HPDE6-E6E7 (cell line): ENCODE measurements at regions not wholly inside any gene's neighbourhood (a gene's known extent, or its start where the extent isn't known, plus 50 kb on each side); places are given as distances from the start of the nearest gene placed in this dataset.

Experiments
- DNase-seq: peaks from one replicate; pipeline ENCODE4 v3.0.0; 2011; ENCODE audit warnings: missing footprints; ENCODE audit errors: extremely low spot score

- no peak for DNase-seq
Measured at GRCh38 chr12:115185506-115185905, 501.5 kb upstream of the TBX3 start.

GRCh38 chr12:115183752-115184151 lies 499.8 kb upstream of the TBX3 start:
- no peak for DNase-seq

- no peak for DNase-seq
Measured at GRCh38 chr12:115177899-115178298, 493.9 kb upstream of the TBX3 start.

GRCh38 chr12:115176741-115177400 lies 492.9 kb upstream of the TBX3 start:
- DNase-seq = no peak

GRCh38 chr12:115174920-115175319 lies 490.9 kb upstream of the TBX3 start:
- no peak for DNase-seq

- no peak for DNase-seq
Measured at GRCh38 chr12:115172521-115172920, 488.5 kb upstream of the TBX3 start.

- no peak for DNase-seq
Measured at GRCh38 chr12:115169981-115170380, 486.0 kb upstream of the TBX3 start.

GRCh38 chr12:115166698-115167315 lies 482.8 kb upstream of the TBX3 start:
- DNase-seq = no peak

GRCh38 chr12:115163710-115164109 lies 479.7 kb upstream of the TBX3 start:
- DNase-seq = no peak

- DNase-seq = no peak
Measured at GRCh38 chr12:115160271-115161128, 476.5 kb upstream of the TBX3 start.

- DNase-seq = no peak
Measured at GRCh38 chr12:115158816-115159215, 474.8 kb upstream of the TBX3 start.

GRCh38 chr12:115155665-115156645 lies 472.0 kb upstream of the TBX3 start:
- peak; percentile 39 for DNase-seq

GRCh38 chr12:115149685-115150378 lies 465.9 kb upstream of the TBX3 start:
- no peak for DNase-seq

GRCh38 chr12:115149279-115149678 lies 465.3 kb upstream of the TBX3 start:
- no peak for DNase-seq

- no peak for DNase-seq
Measured at GRCh38 chr12:115147916-115148315, 463.9 kb upstream of the TBX3 start.

- no peak for DNase-seq
Measured at GRCh38 chr12:115146453-115146852, 462.5 kb upstream of the TBX3 start.

GRCh38 chr12:115144425-115144824 lies 460.4 kb upstream of the TBX3 start:
- no peak for DNase-seq

- DNase-seq = no peak
Measured at GRCh38 chr12:115140981-115141655, 457.1 kb upstream of the TBX3 start.

GRCh38 chr12:115137812-115138521 lies 454.0 kb upstream of the TBX3 start:
- no peak for DNase-seq

GRCh38 chr12:115135800-115136211 lies 451.8 kb upstream of the TBX3 start:
- DNase-seq = no peak
